HG03097 (cell line): ENCODE measurements at regions not wholly inside any gene's neighbourhood (a gene's known extent, or its start where the extent isn't known, plus 50 kb on each side); places are given as distances from the start of the nearest gene placed in this dataset.

ENCODE experiments used
- ATAC-seq: cut with Tn5 transposase; IDR thresholded peaks from one replicate; pipeline ENCODE4 v1.9.1; 2021; ENCODE audit not compliant: unreplicated experiment, low FRiP score

GRCh38 chr5:158559643-158560042 lies 540.1 kb downstream of the EBF1 start:
- ATAC-seq: peak; percentile 45

DNA sequence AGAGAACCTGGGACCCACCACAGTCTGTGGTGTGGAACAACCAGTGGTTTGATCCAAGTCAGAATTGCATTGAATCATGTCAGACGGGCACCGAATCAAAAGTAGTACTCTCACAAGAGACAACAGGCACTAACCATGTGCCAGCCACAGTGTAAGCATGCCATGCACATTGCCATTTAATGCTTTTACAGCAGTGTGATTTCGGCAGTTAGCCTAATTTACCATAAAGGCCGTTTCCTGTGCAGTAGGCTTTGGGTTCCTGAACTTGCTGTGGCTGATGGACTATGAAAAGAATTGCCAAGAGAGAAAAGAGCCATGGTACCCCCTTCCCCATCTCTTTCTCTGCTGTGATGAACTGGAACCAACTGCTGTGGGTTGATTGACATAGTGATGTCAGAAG lies 540.6 kb downstream of the EBF1 start:
- ATAC-seq: no peak

DNA sequence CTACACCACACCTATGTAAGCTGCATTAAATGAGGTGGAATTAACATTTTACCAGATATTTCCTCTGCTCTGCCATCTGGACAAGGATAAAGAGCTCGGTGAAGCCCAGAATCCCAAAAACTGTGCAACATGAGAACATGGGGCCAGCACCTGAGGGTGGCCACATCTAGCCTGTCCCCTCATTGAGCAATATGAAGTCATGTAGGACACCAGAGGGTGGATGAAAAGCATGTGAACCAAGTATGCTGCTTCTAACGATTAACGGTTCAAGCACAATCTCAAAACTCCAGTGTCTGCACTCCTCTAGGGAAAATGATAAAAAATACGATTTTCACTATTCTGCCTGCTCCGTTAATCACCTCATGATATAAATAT lies 545.8 kb downstream of the EBF1 start:
- no peak for ATAC-seq

DNA sequence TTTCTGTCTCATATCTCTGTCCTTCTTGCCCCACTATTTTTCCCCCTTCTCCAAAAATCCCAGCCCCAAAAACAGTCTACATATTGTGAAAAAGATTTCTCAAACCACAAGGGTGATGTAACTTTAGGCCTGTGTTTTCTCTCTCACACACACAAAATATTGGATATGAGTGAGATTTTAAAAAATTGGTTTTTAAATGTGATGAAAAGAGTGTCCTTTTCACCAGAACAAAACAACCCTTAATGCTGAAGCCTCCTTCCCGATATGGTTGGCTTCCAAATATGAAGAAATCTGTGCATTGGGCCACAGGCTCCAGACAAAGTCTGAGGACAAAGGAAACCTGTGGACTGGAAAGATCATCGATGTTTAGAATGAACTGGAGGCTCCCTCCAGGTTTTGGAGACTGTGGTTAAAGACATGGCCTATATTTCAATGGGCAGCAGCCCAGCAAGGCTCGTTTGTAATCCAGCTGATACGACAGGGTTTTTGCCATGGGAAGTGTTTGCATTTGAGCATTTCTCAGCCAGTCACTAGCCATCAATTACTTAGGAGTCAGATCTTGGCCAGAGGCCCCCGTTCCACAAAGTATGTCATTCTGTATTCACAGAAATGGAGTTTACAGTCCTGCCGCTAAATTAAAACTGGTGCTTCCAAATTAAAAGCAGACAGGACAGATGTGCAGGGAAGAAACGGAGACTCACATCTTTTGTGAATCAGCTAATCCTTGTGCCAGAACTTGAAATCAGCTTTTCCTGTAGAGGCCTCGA lies 546.3 kb downstream of the EBF1 start:
- no peak for ATAC-seq

DNA sequence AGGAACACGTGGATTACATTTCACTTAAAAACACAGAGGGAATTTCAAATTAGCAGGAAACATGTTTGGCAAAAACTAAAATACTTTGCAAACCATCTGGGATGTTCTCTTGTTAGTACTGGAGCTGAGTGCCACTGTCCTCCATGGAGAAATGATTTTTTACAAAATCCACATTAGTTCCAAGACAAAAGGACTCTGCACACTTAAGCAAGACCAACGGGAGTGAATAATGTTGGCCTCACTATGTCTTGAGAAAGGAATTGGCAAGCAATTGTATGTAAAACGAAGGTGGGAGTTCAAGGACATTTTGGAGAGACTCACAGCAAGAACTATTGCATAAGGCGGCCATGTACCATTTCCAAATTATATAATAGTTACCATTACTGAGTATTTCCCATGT lies 547.5 kb downstream of the EBF1 start:
- no peak for ATAC-seq

- ATAC-seq: no peak
These were observed 550.4 kb downstream of the EBF1 start for GRCh38 chr5:158549311-158549710.

GRCh38 chr5:158546748-158547147 lies 553.0 kb downstream of the EBF1 start:
- no peak for ATAC-seq

DNA sequence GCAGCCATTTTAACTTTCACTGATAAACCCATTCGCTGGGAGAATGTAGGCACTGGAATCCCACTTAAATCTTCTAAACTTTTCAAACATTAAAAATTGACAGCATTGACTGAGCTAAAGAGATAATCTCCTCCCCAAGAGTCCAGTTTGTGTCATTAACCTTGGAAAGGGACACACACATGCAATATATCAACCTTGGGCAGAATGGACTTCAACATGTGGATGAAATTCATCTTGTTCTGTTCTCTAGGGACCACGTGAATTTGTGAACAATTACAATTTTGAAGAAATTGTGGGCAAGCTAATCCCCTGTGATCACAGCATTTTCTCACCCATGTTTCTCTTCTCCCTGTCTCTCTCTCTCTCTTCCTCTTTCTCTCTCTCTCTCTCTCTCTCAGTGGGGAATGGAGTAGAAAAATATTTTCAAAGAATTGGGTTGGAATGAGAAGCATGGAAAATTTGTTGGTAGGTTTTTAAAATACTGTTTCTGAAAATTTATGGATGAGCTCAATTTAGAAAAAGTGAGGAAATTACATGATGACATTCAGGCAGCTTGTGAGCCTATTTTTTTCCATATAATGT lies 553.7 kb downstream of the EBF1 start:
- no peak for ATAC-seq

GRCh38 chr5:158544388-158545339 lies 555.1 kb downstream of the EBF1 start:
- no peak for ATAC-seq

DNA sequence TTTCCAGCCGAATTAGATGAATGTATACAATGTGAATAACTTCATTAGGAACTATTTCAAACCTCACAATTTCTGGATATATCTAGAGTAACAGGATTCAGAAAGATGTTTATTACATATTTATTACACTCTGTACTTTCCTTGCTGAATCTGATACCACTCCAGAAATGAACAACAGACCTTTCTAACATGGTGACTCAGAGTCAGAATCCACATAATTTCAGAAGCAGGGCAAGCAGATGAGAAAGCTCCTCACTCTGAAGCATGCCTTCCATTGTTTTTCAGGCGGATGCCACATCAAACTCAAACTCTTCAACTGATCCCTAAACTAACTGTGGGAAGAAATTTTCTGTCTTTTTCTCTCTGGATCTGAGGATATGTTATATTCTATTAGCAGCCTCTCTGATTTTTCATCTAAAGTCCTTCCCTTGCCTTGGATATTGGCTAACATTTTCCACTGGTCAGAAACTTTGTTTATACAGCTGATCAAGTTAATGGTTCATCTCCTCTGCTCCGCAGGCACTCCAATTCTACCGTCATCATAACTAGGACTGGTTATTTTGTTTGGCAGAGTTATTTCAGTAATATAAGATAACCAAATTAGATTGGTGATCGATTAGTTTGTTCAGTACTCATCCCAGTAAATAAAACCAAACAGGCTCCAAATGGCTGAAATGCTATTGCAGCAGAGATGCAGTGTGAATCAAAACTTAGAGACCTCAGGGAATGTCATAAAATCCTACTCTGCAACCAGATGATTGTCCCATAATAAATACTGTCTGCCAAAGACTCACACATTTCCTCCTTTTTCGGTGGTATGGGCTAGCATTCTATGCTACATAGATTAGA lies 556.0 kb downstream of the EBF1 start:
- ATAC-seq: no peak

- ATAC-seq: no peak
These were observed 558.0 kb downstream of the EBF1 start for GRCh38 chr5:158541536-158542297.

DNA sequence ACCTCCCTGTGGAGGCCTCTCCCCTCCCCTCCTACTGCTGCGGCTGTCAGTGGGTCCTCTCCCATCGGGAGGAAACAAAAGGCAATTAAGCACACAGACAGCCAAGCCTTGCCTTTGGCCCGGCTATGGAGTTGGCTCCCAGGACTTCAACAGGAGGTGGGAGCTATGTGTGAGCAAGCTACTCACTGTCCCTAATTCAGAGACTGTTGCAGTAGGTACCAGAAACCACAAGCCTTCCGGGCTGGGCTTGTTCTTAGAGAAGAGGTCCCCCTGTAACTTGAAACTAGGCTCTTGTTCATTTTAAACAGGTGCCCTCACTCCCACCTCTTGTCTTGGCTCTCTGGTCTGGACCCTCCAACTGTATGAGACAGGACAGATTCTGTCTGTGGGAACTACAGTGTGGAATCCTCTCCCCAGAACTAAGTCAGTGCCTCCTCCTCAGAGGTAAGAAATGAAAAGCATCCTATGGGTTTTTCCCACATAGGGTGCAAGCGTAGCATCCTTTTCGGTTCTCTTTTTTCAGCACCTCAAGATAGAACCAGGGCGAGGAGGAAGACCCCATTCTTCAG lies 561.1 kb downstream of the EBF1 start:
- ATAC-seq: peak; percentile 64

GRCh38 chr5:158537366-158537765 lies 562.4 kb downstream of the EBF1 start:
- ATAC-seq: no peak

GRCh38 chr5:158534203-158534602 lies 565.5 kb downstream of the EBF1 start:
- no peak for ATAC-seq

DNA sequence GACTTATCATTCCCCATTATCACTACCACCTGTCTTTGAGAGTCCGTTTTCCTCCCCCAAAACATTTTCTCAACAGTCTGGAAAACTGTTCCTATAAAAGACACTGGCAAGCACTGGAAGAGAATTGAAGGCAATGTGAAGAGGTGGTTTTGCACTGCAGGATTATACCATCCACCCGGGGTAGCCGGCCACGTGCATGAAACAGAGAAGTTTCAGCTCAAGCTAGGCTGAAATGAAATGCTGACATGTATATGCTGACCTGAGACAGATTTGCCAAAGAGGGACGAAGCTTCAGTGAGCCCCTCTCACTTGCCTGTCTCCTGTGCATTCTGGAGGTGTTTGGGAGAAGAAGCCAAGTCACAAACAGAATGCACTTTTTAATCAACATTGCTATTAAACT lies 567.0 kb downstream of the EBF1 start:
- no peak for ATAC-seq

DNA sequence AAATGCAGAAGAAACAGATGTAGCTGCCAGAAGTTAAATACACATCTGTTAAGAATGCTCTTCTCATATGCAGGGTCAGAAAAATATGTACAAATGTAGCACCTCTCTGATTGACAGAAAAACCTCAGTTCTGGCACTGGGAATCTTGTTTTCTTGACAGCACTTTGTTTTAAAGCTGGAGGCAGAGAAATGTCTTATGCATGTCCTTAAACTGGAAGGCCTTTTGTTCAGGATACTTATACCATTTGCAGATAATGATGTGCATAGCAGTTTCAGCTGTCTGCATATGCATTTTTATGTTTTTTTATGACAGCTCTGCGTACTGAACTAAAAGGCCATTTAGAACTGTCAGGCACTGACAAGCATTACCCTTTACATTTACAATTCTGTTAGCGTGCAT lies 567.9 kb downstream of the EBF1 start:
- ATAC-seq: no peak

GRCh38 chr5:158530115-158530514 lies 569.6 kb downstream of the EBF1 start:
- no peak for ATAC-seq

GRCh38 chr5:158529454-158529853 lies 570.3 kb downstream of the EBF1 start:
- no peak for ATAC-seq

DNA sequence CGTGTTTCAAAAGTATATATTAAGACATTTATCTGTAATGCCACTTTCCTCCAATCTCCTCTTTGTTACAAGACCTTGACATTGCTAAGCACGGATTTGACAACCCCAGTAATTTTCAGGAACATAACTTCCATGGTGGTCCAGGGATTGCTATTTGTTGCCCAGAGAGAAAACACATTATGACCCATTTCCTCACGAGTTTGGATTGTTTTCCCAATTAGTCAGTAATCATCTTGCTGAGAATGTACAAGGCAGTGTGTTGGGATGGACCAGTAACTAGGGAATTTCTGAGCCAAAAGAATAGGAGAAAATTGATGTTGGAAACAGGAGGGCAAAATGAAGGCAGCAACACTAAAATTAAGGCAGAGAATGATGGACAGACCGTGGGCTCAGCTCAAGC lies 574.1 kb downstream of the EBF1 start:
- no peak for ATAC-seq
